ENCODE measurements at regions not wholly inside any gene's neighbourhood (a gene's known extent, or its start where the extent isn't known, plus 50 kb on each side); places are given as distances from the start of the nearest gene placed in this dataset.

DNA sequence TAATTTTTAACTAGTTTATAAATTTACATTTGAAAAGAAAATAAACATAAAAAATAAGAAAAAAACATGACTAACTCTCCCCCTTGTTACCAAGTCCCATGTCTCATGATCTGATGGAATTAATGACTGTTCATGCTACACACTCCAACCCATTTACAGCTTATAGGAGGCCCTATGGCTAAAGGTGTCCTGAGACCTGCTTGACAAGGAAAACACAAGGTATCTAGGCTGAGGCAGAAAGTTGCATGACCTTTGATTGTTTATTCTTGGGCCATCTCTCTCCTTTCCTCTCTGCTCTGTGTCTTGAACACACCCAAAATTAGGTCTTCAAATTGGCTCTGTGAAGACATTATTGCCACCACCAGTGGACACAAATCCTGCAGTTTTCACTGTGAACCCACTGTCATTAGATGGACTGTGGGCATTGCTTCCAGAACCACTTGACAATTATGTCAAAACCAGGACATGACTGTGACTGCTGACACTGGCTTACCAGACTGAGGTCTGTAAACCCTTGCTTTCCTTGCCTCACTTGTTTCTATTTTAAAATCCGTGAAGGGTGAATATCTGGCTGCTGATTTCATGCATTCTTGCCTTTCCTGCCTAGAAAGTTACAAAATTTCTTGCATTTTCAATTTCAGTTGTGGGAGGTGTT is 386.5 kb upstream of the SPRY2 start:
- Histone ChIP-seq H3K4me1 (replicated peaks in 1 of 2) (no peaks in the 10 kb centered on the region), H3K4me3 (no peak overlapping the region), H3K9me3 (replicated peaks in 1 of 3) (no peaks in the 10 kb centered on the region), H3K27ac (no peak overlapping the region), H3K27me3 (no peaks in the 10 kb centered on the region), H3K36me3 (replicated peaks in 1 of 2) (no peaks in the 10 kb centered on the region)
- no peak for DNase-seq
- no peak for TF ChIP-seq POLR2A (IDR thresholded peaks at IDR 0.05)
- TF ChIP-seq, protein P1, sequence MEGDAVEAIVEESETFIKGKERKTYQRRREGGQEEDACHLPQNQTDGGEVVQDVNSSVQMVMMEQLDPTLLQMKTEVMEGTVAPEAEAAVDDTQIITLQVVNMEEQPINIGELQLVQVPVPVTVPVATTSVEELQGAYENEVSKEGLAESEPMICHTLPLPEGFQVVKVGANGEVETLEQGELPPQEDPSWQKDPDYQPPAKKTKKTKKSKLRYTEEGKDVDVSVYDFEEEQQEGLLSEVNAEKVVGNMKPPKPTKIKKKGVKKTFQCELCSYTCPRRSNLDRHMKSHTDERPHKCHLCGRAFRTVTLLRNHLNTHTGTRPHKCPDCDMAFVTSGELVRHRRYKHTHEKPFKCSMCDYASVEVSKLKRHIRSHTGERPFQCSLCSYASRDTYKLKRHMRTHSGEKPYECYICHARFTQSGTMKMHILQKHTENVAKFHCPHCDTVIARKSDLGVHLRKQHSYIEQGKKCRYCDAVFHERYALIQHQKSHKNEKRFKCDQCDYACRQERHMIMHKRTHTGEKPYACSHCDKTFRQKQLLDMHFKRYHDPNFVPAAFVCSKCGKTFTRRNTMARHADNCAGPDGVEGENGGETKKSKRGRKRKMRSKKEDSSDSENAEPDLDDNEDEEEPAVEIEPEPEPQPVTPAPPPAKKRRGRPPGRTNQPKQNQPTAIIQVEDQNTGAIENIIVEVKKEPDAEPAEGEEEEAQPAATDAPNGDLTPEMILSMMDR (IDR thresholded peaks at IDR 0.05): no peak
- intact Hi-C loops (cut with DNase I): no loop called here
- 43 to 63% (median 58%) methylated on average over 1 of the region's 1 CpG for WGBS, 4 donors

DNA sequence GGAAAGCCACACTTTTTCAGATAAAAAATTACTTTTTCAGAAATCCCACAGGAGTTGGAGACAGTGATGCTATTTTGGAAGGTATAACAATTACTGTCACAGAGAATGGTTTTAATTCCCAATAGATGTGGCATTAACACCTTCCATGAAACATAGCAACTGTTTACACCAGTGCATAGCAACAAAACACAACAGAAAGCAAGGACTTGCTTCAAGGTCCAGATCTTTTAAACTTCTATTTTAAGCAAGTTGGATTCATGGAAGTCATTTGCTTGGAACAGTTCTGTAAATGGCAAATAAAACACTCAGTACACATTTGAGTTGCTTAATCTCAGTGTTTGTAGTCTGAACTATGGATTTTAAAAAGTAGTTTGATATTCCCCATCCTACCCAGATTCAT is 385.9 kb upstream of the SPRY2 start:
- H3K4me3 ChIP-seq: no peak overlapping the region
- DNase-seq: no peak
- H3K36me3 ChIP-seq (replicated peaks in 1 of 2): no peaks in the 10 kb centered on the region
- intact Hi-C loops (cut with DNase I): no loop called here
- no peaks in the 10 kb centered on the region for H3K4me1 ChIP-seq (replicated peaks in 1 of 2)
- H3K27me3 ChIP-seq: no peaks in the 10 kb centered on the region
- H3K9me3 ChIP-seq (replicated peaks in 1 of 3): no peaks in the 10 kb centered on the region
- TF ChIP-seq POLR2A (IDR thresholded peaks at IDR 0.05): no peak
- TF ChIP-seq, protein P1 (IDR thresholded peaks at IDR 0.05): no peak
- H3K27ac ChIP-seq: no peak overlapping the region

DNA sequence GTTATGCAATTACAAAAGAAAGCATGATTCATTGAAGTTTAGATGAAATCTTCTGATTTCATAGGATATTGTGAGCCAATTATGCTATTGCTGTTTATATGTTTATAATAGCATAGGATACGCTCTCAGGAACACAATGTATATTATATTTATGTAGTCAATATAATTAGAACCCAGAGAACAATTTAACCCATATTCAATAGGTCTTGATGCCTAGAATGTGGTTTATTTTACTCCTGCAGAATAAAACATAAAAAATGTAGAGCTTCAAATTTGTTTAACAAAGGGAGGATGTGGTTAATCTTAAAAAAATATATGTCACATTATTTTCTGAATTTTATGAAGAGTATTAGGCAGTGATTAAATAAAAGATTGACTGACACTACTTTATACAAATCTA is 380.8 kb upstream of the SPRY2 start:
- H3K27me3 ChIP-seq: no peaks in the 10 kb centered on the region
- no peaks in the 10 kb centered on the region for H3K9me3 ChIP-seq (replicated peaks in 1 of 3)
- H3K36me3 ChIP-seq (replicated peaks in 1 of 2): no peaks in the 10 kb centered on the region
- intact Hi-C loops (cut with DNase I): no loop called here
- no peak for DNase-seq
- 29 to 41% (median 39%) methylated on average over 1 of the region's 1 CpG for WGBS, 4 donors
- no peak overlapping the region for H3K27ac ChIP-seq
- no peak overlapping the region for H3K4me3 ChIP-seq
- no peaks in the 10 kb centered on the region for H3K4me1 ChIP-seq (replicated peaks in 1 of 2)
- TF ChIP-seq POLR2A (IDR thresholded peaks at IDR 0.05): no peak
- TF ChIP-seq, protein P1 (IDR thresholded peaks at IDR 0.05): no peak

DNA sequence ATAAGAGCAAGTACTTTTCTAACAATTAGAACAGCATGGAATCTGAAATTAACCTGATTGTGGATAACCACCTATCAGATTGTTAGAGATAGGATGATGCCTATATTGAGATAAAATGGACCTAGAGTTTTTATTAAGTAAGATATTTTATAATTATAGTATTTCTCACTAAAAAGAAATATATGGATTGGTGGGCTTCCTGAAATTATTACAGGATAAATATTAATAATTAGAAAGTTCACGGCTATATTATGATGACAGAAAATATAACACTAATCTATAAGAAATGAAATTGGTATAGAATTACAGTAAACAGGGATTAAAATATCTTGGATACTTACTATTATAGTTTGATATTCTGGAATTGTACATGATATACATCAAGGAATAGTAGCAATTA is 378.0 kb upstream of the SPRY2 start:
- Histone ChIP-seq H3K36me3 (replicated peaks in 1 of 2) (no peaks in the 10 kb centered on the region), H3K27me3 (no peaks in the 10 kb centered on the region), H3K4me3 (no peak overlapping the region), H3K4me1 (replicated peaks in 1 of 2) (no peaks in the 10 kb centered on the region), H3K9me3 (replicated peaks in 1 of 3) (no peaks in the 10 kb centered on the region), H3K27ac (no peak overlapping the region)
- intact Hi-C loops (cut with DNase I): no loop called here
- no peak for DNase-seq
- TF ChIP-seq, protein P1 (IDR thresholded peaks at IDR 0.05): no peak
- TF ChIP-seq POLR2A (IDR thresholded peaks at IDR 0.05): no peak
- WGBS, 4 donors: 85 to 96% (median 94%) methylated on average over 1 of the region's 1 CpG
